ENCODE measurements at regions not wholly inside any gene's neighbourhood (a gene's known extent, or its start where the extent isn't known, plus 50 kb on each side); places are given as distances from the start of the nearest gene placed in this dataset.
A peak's percentile ranks its signal among the peaks of the same experiment; 100 is the strongest.

DNA sequence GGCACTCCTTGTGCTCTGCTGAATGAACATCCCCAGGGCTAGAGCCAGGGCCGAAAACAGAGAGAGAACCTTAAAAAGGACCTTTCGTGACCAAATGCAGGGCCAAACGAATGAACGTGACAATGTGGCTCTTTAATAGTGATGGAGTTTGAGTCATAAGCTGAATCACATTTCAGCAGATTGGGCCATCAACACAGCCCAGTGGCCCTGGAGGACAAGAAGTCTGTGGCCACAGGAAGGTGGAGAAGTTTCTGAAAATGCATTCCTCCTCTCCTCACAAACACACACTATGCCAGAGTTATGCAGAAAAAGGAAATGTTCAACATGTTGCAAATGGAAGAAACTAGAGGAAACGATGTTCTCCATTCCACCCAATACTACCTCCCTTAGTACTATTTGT is 415.8 kb downstream of the HRH4 start:
- no peak overlapping the region for H3K4me3 ChIP-seq (ENCODE audit: low read depth, low read length)
- no peak for DNase-seq
- H3K27me3 ChIP-seq (replicated peaks): no peaks in the 10 kb centered on the region
- TF ChIP-seq, protein P1, sequence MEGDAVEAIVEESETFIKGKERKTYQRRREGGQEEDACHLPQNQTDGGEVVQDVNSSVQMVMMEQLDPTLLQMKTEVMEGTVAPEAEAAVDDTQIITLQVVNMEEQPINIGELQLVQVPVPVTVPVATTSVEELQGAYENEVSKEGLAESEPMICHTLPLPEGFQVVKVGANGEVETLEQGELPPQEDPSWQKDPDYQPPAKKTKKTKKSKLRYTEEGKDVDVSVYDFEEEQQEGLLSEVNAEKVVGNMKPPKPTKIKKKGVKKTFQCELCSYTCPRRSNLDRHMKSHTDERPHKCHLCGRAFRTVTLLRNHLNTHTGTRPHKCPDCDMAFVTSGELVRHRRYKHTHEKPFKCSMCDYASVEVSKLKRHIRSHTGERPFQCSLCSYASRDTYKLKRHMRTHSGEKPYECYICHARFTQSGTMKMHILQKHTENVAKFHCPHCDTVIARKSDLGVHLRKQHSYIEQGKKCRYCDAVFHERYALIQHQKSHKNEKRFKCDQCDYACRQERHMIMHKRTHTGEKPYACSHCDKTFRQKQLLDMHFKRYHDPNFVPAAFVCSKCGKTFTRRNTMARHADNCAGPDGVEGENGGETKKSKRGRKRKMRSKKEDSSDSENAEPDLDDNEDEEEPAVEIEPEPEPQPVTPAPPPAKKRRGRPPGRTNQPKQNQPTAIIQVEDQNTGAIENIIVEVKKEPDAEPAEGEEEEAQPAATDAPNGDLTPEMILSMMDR (IDR thresholded peaks at IDR 0.05; ENCODE audit: low read depth, low read length, missing control alignments): no peak
- H3K27ac ChIP-seq: no peak overlapping the region
- H3K36me3 ChIP-seq (replicated peaks): no peaks in the 10 kb centered on the region
- in situ Hi-C loops (cut with HindIII; ENCODE audit: low pct_ligation_motif_present, low sequenced_read_pairs): no loop called here

DNA sequence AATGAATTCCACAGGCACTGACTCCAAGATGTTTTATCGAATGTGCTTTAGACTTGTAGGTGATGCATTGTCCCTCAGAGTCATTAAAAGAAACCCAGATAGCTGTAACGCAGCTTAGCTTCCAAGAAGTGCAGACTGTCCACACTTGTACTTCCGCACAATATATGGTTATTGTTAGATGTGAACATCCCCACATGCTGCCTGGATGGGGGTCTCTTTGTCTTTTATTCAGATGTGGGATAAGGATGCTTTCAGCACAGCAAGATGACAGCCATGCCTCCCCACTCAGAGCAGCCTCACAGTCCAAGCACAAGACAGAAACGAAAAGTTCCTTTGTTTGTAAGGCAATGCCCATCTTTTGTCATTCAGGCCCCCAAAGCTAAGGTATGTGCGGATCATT is 416.6 kb downstream of the HRH4 start:
- Histone ChIP-seq H3K27ac (no peak overlapping the region), H3K36me3 (replicated peaks) (no peaks in the 10 kb centered on the region), H3K27me3 (replicated peaks) (no peaks in the 10 kb centered on the region), H3K4me3 (ENCODE audit: low read depth, low read length) (no peak overlapping the region)
- TF ChIP-seq, protein P1 (IDR thresholded peaks at IDR 0.05; ENCODE audit: low read depth, low read length, missing control alignments): no peak
- DNase-seq: no peak
- in situ Hi-C loops (cut with HindIII; ENCODE audit: low pct_ligation_motif_present, low sequenced_read_pairs): no loop called here

DNA sequence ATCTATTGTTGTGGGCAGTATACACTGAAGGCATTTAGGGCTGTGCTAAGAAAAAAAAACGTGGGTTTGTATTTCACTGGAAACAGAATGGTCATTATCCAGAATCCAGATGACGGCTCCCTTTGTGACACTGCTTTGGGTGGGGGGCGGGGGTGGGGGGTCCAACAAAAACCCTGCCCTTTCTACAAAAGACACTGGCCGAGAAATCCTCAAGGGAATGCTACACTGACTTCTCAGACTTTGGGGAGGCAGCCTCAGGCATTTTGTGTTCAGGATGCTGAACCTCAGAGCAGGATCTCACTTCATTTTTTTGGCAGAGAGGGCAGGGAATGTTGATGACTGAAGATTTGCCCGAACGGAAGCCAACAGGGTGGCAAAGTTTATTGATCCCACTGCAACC is 417.1 kb downstream of the HRH4 start:
- Histone ChIP-seq H3K27ac (no peak overlapping the region), H3K4me3 (ENCODE audit: low read depth, low read length) (no peak overlapping the region), H3K36me3 (replicated peaks) (no peaks in the 10 kb centered on the region), H3K27me3 (replicated peaks) (no peaks in the 10 kb centered on the region)
- TF ChIP-seq, protein P1 (IDR thresholded peaks at IDR 0.05; ENCODE audit: low read depth, low read length, missing control alignments): no peak
- in situ Hi-C loops (cut with HindIII; ENCODE audit: low pct_ligation_motif_present, low sequenced_read_pairs): no loop called here
- DNase-seq: no peak

DNA sequence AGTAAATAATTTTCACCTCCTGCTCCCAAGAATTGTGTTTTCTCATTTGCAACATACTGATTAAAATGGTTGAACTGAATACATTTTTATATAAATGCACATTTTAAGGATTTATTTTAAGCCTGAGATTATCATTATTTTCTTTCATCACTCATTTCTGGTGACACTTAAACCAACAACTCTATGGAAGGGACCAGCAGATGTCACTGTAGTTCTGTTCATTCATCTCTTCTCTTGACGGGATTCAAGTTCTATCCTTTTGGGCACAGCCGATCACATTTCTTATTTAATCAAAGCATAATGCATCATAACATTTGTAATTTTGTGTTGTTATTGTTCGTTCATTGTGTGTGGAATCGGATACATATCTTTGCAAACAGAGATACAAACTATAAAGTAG is 417.9 kb downstream of the HRH4 start:
- Histone ChIP-seq H3K4me3 (ENCODE audit: low read depth, low read length) (no peak overlapping the region), H3K27me3 (replicated peaks) (no peaks in the 10 kb centered on the region), H3K36me3 (replicated peaks) (no peaks in the 10 kb centered on the region), H3K27ac (no peak overlapping the region)
- TF ChIP-seq, protein P1 (IDR thresholded peaks at IDR 0.05; ENCODE audit: low read depth, low read length, missing control alignments): peak; percentile 44
- in situ Hi-C loops (cut with HindIII; ENCODE audit: low pct_ligation_motif_present, low sequenced_read_pairs): no loop called here
- peak; percentile 51 for DNase-seq

DNA sequence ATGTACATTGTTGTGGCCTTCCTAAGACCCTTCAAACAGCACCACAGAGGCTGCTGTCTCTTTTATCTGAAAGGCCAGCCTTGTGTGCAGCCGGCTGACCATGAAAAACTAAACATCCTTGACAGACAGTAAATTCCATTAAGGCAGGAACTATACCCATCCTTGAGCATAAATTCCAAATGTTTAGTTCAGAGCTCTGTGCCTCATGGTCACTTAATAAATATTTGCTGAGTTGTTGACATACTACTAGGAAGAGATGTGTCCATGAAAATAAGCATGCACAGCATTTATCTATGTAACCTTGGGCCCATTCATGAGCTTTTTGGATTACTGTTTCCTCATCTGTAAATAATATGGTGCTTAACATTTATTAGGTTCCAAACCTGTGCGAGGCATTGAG is 424.8 kb downstream of the HRH4 start:
- no peak overlapping the region for H3K4me3 ChIP-seq (ENCODE audit: low read depth, low read length)
- no peak overlapping the region for H3K27ac ChIP-seq
- no peak for DNase-seq
- TF ChIP-seq, protein P1 (IDR thresholded peaks at IDR 0.05; ENCODE audit: low read depth, low read length, missing control alignments): no peak
- in situ Hi-C loops (cut with HindIII; ENCODE audit: low pct_ligation_motif_present, low sequenced_read_pairs): no loop called here
- H3K27me3 ChIP-seq (replicated peaks): no peaks in the 10 kb centered on the region
- H3K36me3 ChIP-seq (replicated peaks): no peaks in the 10 kb centered on the region

DNA sequence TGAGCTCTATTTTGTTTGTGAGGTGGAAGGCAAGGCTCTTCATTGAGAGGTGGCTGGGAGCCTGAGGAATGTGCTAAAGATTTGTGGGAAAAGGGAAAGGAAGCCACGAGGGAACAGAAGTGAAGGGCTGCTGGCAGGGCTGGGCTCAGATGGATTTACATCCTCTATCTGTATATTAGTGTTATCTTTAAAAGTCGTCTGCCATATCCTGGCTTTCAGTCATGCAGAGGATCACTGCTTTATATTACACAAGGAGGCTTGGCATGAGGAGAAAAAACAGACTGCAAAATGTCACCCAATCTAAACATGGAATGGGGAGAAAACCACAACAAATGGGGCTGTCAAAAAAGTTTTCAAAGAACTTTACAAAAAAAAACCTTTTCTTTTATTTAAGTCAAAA is 434.4 kb downstream of the HRH4 start:
- Histone ChIP-seq H3K27me3 (replicated peaks) (no peaks in the 10 kb centered on the region), H3K36me3 (replicated peaks) (no peaks in the 10 kb centered on the region), H3K4me3 (ENCODE audit: low read depth, low read length) (no peak overlapping the region), H3K27ac (no peak overlapping the region)
- TF ChIP-seq, protein P1 (IDR thresholded peaks at IDR 0.05; ENCODE audit: low read depth, low read length, missing control alignments): no peak
- no peak for DNase-seq
- in situ Hi-C loops (cut with HindIII; ENCODE audit: low pct_ligation_motif_present, low sequenced_read_pairs): no loop called here

All from brain microvascular endothelial cell (primary cell).